Thyroid gland (tissue), 4 donors: ENCODE measurements at regions not wholly inside any gene's neighbourhood (a gene's known extent, or its start where the extent isn't known, plus 50 kb on each side); places are given as distances from the start of the nearest gene placed in this dataset.

Source experiments
- POLR2A ChIP-seq, 2 donors: fragments of 450-650 bp; IDR thresholded peaks; one replicate each; pipeline ENCODE4 v1.6.1; 2017; ENCODE audit warnings: antibody characterized with exemption in 2 of 2, mild to moderate bottlenecking in 2 of 2, moderate library complexity in 1 of 2
- TF ChIP-seq, protein P1 (sequence below), 6 experiments: fragments of 200-600 bp in 3 of 6; fragments of 450-650 bp in 3 of 6; sonication (generic) in 3 of 6; IDR thresholded peaks; one replicate each; pipeline ENCODE4 v1.5.1; 2016 to 2019; ENCODE audit warnings: antibody characterized with exemption in 6 of 6, mild to moderate bottlenecking in 2 of 6, inconsistent platforms in 1 of 6, moderate library complexity in 1 of 6

DNA sequence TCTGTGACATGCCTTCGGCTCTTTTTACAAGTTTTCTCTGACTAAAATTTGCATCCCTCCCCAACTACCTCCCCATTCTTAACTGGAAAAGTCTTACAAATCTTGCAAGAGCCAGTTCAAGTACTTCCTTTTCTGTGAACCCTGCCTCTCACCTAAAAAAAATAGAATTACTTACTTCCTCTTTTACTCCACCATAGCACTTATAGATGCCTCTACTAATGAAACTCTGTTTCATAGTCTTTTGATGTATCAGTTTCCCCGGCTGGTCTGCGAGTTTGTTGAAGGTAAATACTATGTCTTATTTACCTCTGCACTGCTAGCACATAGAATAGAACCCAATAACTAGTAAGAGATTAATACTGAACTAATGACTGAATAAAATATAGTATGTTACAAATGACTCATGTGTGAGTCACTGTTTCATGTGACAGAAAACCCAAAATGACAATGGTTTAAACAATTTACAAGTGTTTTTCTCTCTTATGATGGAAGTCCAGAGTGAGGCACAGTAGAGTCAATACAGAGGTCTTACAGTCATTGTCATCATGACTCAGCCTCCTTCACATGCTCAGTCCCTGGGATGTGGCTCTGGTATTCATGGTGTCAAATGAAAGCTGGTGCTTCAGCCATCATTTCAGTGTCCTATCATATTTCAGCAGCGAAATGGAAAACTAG, 393.5 kb downstream of the RSL24D1 start:
- TF ChIP-seq, protein P1, sequence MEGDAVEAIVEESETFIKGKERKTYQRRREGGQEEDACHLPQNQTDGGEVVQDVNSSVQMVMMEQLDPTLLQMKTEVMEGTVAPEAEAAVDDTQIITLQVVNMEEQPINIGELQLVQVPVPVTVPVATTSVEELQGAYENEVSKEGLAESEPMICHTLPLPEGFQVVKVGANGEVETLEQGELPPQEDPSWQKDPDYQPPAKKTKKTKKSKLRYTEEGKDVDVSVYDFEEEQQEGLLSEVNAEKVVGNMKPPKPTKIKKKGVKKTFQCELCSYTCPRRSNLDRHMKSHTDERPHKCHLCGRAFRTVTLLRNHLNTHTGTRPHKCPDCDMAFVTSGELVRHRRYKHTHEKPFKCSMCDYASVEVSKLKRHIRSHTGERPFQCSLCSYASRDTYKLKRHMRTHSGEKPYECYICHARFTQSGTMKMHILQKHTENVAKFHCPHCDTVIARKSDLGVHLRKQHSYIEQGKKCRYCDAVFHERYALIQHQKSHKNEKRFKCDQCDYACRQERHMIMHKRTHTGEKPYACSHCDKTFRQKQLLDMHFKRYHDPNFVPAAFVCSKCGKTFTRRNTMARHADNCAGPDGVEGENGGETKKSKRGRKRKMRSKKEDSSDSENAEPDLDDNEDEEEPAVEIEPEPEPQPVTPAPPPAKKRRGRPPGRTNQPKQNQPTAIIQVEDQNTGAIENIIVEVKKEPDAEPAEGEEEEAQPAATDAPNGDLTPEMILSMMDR (IDR thresholded peaks at IDR 0.05), result no peak
- TF ChIP-seq POLR2A (IDR thresholded peaks at IDR 0.05), result no peak
